ENCODE measurements at regions not wholly inside any gene's neighbourhood (a gene's known extent, or its start where the extent isn't known, plus 50 kb on each side); places are given as distances from the start of the nearest gene placed in this dataset.
"Not testable (repeated sequence)": the region's sequence is repeated elsewhere in the genome, so short reads cannot be mapped to it uniquely, and the experiment has no call there.

DNA sequence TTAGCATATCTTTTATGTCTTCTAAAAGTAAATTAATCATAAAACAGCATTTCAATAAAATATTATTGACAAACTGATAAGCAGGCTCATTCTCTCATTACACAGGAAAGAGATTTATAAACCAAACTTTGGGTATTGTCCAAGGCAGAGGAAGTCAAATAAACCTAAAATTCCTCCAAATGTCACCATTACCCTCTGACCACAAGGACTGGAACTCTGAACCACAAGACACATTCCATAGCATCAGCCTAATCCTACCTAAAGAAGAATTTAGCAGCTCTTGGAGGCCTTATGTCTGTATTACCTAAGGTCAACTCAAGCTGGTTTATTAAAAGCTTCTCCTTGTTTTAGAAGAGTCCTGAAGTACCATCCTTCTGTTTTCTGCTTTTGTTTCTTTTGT is 82.4 kb upstream of the SLC13A1 start:
- Mint-ChIP-seq H3K36me3 (ENCODE audit: low read depth) (no peaks in the 10 kb centered on the region), H3K4me1 (no peaks in the 10 kb centered on the region), H3K4me3 (no peak overlapping the region), H3K27ac (no peak overlapping the region), H3K9me3 (ENCODE audit: low read depth) (peaks cover 4% of the 10 kb centered on the region), H3K27me3 (no peaks in the 10 kb centered on the region)
- ChIA-PET POLR2A (no interaction called here), CTCF (no interaction called here)
- no peak for DNase-seq
- intact Hi-C loops (cut with DNase I, micrococcal nuclease), result no loop called here
- ATAC-seq, result no peak

DNA sequence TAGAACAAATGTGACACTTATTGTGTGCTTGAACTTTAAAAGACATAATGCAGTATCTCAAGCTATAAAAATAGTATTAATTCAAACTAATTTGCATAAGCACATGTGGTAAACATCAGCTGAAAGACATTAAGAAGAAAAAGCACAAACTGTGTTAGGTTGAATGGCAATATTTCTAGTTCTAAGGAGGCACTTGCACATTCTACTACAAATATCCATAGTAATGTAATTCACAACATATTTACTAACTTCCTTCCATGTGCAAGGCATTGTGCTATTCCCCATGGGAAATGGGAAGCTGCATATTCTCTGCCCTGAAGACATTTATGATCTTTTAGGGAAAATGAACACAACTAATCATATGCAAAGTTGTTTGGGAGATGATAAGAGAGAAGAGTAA is 80.2 kb upstream of the SLC13A1 start:
- ChIA-PET CTCF (interaction anchor here (0.6 kb wide), 1 partner anchor 14 kb away, joined by 6 read pairs; no protein-coding TSS in a partner anchor), POLR2A (no interaction called here)
- no peak for ATAC-seq
- Mint-ChIP-seq H3K4me1 (no peaks in the 10 kb centered on the region), H3K4me3 (no peak overlapping the region), H3K27ac (no peak overlapping the region), H3K9me3 (ENCODE audit: low read depth) (peaks cover 4% of the 10 kb centered on the region), H3K36me3 (ENCODE audit: low read depth) (no peaks in the 10 kb centered on the region), H3K27me3 (no peaks in the 10 kb centered on the region)
- DNase-seq, result no peak
- intact Hi-C loops (cut with DNase I, micrococcal nuclease), result no loop called here

DNA sequence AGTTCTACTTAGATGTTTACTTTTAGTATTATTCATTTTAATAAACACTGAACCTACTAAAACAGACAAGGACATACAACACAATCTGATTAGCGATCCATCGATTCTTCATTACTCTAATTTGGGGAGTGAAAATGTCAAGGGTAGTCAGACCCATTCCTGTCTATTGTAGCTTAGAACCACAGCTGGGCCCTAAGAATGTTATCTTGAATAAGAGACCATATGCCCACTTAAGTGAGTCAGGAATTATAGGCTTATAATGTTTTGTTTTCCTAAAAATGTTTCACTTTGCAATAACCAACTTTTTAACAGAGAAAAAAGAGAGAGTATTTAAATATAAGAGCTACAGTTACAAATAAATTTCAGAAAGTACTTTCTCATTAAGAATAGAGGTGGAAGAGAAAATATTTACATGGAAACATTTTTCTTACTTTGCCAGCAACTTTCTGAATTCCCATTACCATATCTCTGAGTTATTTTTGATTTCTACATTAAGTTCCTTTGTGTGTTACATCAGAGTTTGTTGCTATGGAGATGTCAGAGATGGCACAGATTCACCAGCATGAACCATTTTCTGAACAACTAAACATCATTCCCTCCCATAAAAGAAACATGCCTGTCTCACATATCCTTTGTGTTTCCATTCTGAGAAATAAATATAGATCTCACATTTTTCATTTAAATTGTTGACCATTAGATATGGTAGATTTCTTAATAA is 75.4 kb upstream of the SLC13A1 start:
- POLR2A ChIA-PET, result no interaction called here
- H3K4me1 Mint-ChIP-seq, result no peaks in the 10 kb centered on the region

DNA sequence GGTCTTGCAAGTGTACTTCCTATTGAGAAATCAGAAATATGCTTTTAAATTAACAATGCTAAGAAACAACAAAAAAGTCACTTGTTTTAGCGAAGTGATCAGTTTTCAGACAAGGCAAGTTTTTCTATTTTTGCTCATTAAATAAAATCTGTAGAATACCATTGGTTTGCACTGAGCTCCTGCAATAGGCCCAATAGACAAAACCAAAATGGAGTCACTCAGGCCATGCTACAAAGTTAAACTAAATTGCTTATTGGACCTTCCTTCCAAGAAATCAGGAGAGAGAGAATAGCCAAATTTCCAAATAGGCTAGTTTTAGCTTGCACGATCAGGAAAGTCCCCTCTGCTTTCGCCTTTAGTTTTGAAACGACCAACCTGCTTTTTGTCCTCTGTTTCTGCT is 73.4 kb upstream of the SLC13A1 start:
- no peaks in the 10 kb centered on the region for H3K36me3 Mint-ChIP-seq (ENCODE audit: low read depth)
- CTCF ChIA-PET, result interaction anchor here (0.6 kb wide), 1 partner anchor 113 kb away, joined by 3 read pairs; no protein-coding TSS in a partner anchor
- DNase-seq (no peak), ATAC-seq (no peak)
- H3K27ac Mint-ChIP-seq, result no peak overlapping the region
- H3K27me3 Mint-ChIP-seq, result no peaks in the 10 kb centered on the region
- no peaks in the 10 kb centered on the region for H3K4me1 Mint-ChIP-seq
- H3K9me3 Mint-ChIP-seq (ENCODE audit: low read depth), result peaks cover 6% of the 10 kb centered on the region
- POLR2A ChIA-PET, result no interaction called here
- intact Hi-C loops (cut with DNase I, micrococcal nuclease), result no loop called here
- no peak overlapping the region for H3K4me3 Mint-ChIP-seq

More for the DNA sequence above, 75.4 kb upstream of the SLC13A1 start:
- Mint-ChIP-seq H3K27ac (no peak overlapping the region), H3K36me3 (ENCODE audit: low read depth) (no peaks in the 10 kb centered on the region), H3K27me3 (no peaks in the 10 kb centered on the region), H3K9me3 (ENCODE audit: low read depth) (peaks cover 6% of the 10 kb centered on the region), H3K4me3 (no peak overlapping the region)
- DNase-seq (no peak), ATAC-seq (no peak)
- intact Hi-C loops (cut with DNase I, micrococcal nuclease), result no loop called here
- CTCF ChIA-PET, result no interaction called here

DNA sequence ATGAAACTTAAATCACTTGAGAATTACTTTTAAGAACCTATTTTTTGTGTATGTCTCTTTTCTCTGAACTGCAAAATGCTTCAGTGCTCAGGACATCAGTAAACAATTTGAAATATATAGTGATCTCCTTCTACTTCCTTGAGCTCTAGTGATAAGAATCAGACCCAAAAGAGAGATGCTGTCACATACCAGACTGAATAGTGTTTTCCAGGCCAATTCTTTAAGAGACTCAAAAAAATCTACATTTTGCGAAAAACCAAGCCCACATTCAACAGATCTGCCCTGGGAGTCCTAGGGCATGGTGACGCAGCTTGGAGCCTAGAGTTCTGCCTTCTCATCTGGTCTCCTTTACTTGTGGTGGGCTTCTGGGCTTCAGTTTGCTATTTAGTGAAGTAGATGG is 72.1 kb upstream of the SLC13A1 start:
- ChIA-PET POLR2A (no interaction called here), CTCF (no interaction called here)
- no peak for ATAC-seq
- peaks cover 2% of the 10 kb centered on the region for H3K9me3 Mint-ChIP-seq (ENCODE audit: low read depth)
- no peaks in the 10 kb centered on the region for H3K36me3 Mint-ChIP-seq (ENCODE audit: low read depth)
- H3K4me1 Mint-ChIP-seq, result no peaks in the 10 kb centered on the region
- no peak overlapping the region for H3K27ac Mint-ChIP-seq
- DNase-seq, result no peak
- H3K27me3 Mint-ChIP-seq, result no peaks in the 10 kb centered on the region
- no peak overlapping the region for H3K4me3 Mint-ChIP-seq
- intact Hi-C loops (cut with DNase I, micrococcal nuclease), result loop anchor here in 1 of 2 experiments (1.0 kb wide), 1 partner anchor 14 kb away; no protein-coding TSS in a partner anchor

DNA sequence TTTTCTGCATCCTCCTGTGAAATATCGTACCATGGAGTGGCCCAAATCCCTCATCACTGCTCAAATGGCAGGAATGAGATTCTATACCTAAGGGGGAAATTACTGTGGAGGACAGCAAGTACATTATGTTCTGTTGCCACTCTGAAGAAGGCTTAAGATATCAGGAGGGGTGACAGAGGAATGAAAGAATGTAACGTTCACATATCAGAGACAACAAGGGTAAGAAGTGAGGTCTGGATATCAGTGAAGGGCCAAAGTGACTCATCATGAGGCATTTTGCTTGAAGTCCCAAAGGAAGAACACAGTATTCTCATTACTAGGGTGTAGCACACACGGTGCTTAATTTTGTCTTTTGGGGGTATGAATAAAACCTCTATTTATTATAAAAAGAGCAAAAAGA is 71.5 kb upstream of the SLC13A1 start:
- Mint-ChIP-seq H3K4me1 (no peaks in the 10 kb centered on the region), H3K36me3 (ENCODE audit: low read depth) (no peaks in the 10 kb centered on the region), H3K27me3 (no peaks in the 10 kb centered on the region), H3K9me3 (ENCODE audit: low read depth) (peaks cover 2% of the 10 kb centered on the region), H3K27ac (no peak overlapping the region), H3K4me3 (no peak overlapping the region)
- DNase-seq (no peak), ATAC-seq (no peak)
- ChIA-PET POLR2A (no interaction called here), CTCF (no interaction called here)
- intact Hi-C loops (cut with DNase I, micrococcal nuclease), result loop anchor here in 1 of 2 experiments (1.0 kb wide), 1 partner anchor 15 kb away; no protein-coding TSS in a partner anchor

DNA sequence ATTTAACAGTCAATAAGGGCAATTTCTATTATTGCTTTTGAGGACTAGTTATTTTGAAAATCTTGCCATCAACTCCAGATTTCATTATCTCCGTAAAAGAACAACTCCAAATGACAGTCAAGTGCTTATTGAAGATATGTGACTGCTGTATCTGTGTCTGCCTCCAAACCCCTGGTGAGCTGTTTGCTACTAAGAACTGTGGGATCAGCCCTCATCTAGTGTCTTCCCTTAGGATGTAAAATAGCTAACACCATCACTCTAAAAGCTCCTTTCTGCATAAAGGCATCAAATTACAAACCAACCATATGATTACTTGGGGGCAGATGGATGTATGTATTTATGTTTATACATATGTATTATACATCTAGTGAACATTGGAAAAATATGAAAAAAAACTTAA is 70.8 kb upstream of the SLC13A1 start:
- ChIA-PET POLR2A (no interaction called here), CTCF (no interaction called here)
- intact Hi-C loops (cut with DNase I, micrococcal nuclease), result no loop called here
- Mint-ChIP-seq H3K4me3 (no peak overlapping the region), H3K4me1 (no peaks in the 10 kb centered on the region), H3K9me3 (ENCODE audit: low read depth) (peaks cover 2% of the 10 kb centered on the region), H3K36me3 (ENCODE audit: low read depth) (no peaks in the 10 kb centered on the region), H3K27me3 (no peaks in the 10 kb centered on the region), H3K27ac (no peak overlapping the region)
- ATAC-seq, result no peak
- no peak for DNase-seq

DNA sequence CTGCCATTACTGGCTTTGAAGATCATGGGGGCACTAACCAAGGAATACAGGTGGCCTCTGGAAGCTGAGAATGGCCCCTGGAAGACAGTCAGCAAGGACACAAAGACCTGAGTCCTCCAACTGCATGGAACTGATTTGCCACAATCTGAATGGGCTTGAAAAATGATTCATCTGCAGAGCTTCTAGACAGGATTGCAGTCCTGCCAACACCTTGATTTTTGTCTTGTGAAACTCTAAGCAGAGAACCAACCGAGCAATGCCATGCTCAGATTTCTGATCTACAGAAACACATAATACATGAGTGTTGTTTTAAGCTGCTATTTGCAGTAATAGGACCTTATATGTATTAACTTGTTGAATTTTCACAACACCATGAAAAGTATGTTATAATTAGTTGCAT is 66.1 kb upstream of the SLC13A1 start:
- intact Hi-C loops (cut with DNase I, micrococcal nuclease), result no loop called here
- DNase-seq (no peak), ATAC-seq (no peak)
- CTCF ChIA-PET, result interaction anchor here (0.6 kb wide), 1 partner anchor 14 kb away, joined by 6 read pairs; no protein-coding TSS in a partner anchor
- H3K9me3 Mint-ChIP-seq (ENCODE audit: low read depth), result no peaks in the 10 kb centered on the region
- no peaks in the 10 kb centered on the region for H3K27me3 Mint-ChIP-seq
- POLR2A ChIA-PET, result no interaction called here
- no peak overlapping the region for H3K4me3 Mint-ChIP-seq
- no peak overlapping the region for H3K27ac Mint-ChIP-seq
- no peaks in the 10 kb centered on the region for H3K4me1 Mint-ChIP-seq
- H3K36me3 Mint-ChIP-seq (ENCODE audit: low read depth), result no peaks in the 10 kb centered on the region

DNA sequence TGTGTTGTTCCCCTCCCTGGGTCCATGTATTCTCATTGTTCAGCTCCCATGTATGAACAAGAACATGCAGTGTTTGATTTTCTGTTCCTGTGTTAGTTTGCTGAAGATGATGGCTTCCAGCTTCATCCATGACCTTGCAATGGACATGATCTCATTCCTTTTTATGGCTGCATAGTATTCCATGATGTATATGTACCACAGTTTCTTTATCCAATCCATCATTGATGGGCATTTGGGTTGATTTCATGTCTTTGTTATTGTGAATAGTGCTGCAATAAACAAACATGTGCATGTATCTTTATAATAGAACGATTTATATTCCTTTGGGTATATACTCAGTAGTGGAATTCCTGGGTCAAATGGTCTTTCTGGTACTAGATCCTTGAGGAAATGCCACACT is 65.1 kb upstream of the SLC13A1 start:
- intact Hi-C loops (cut with DNase I, micrococcal nuclease); H3K36me3 Mint-ChIP-seq (ENCODE audit: low read depth); DNase-seq; H3K4me1 Mint-ChIP-seq; ATAC-seq; H3K9me3 Mint-ChIP-seq (ENCODE audit: low read depth); H3K27ac Mint-ChIP-seq; H3K4me3 Mint-ChIP-seq; CTCF ChIA-PET; POLR2A ChIA-PET; H3K27me3 Mint-ChIP-seq: not testable (repeated sequence)

DNA sequence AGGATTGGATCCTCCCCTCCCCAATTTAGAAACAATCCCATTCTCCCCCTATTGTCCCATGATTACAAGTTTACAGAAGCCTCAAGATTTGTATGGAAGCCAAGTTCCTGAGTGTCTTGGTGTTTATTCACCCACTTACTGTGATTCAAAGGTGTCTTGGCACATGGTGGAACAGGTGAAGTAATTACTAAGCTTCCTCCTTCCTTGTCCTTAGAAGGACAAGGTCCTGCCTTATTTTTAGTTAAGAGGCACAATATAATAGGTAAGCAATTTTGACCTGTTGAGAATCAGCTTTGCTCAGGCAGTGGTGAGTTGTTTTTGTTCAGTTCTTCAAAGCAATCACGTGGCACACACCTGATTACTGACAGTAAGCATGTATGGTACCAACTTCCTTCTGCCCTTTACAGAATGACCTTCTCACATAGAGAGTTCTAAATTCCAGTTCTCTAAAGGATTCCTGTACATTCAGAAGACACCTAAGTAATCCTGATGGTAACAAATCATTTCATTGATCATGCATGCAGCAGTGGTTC is 60.7 kb upstream of the SLC13A1 start:
- intact Hi-C loops (cut with DNase I, micrococcal nuclease), result no loop called here
- Mint-ChIP-seq H3K36me3 (ENCODE audit: low read depth) (no peaks in the 10 kb centered on the region), H3K4me1 (no peaks in the 10 kb centered on the region), H3K4me3 (no peak overlapping the region), H3K27ac (no peak overlapping the region), H3K9me3 (ENCODE audit: low read depth) (no peaks in the 10 kb centered on the region), H3K27me3 (no peaks in the 10 kb centered on the region)
- ChIA-PET CTCF (no interaction called here), POLR2A (no interaction called here)
- no peak for DNase-seq
- ATAC-seq, result no peak

DNA sequence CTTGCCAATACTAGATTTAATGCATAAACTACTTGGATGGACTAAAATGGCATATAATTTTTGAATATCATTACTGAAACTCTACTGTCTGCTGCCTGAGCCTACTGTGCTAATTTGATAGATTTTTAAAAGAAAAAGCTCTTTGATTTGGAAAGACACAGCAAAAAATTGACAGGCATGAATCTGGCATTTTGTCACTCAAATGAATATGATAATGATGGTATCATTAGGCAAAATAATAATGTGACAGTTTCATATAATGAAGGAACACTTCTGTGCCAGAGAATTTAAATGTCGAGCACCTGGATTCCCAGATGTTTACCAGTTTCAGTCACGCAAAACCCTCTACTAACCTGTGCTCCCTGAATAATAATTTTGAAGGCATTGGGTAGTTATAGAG is 60.0 kb upstream of the SLC13A1 start:
- DNase-seq (no peak), ATAC-seq (no peak)
- Mint-ChIP-seq H3K27ac (no peak overlapping the region), H3K4me3 (no peak overlapping the region), H3K9me3 (ENCODE audit: low read depth) (no peaks in the 10 kb centered on the region), H3K27me3 (no peaks in the 10 kb centered on the region), H3K36me3 (ENCODE audit: low read depth) (no peaks in the 10 kb centered on the region), H3K4me1 (no peaks in the 10 kb centered on the region)
- CTCF ChIA-PET, result no interaction called here
- POLR2A ChIA-PET, result no interaction called here
- intact Hi-C loops (cut with DNase I, micrococcal nuclease), result no loop called here
